ENCODE measurements at regions not wholly inside any gene's neighbourhood (a gene's known extent, or its start where the extent isn't known, plus 50 kb on each side); places are given as distances from the start of the nearest gene placed in this dataset.

GRCh38 chr14:36430662-36431084, 89.4 kb downstream of the NKX2-1 start:
- POLR2A ChIA-PET: no interaction called here
- DNase-seq (ENCODE audit: low read depth, low spot score) (no peak), ATAC-seq (no peak)
- H3K9me3 ChIP-seq (ENCODE audit: control insufficient read depth in 1 of 2, insufficient read depth in 1 of 2, low read depth in 1 of 2, low read length in 2 of 2): no peaks in the 10 kb centered on the region
- H3K27ac ChIP-seq (ENCODE audit: low read depth, low read length): no peak overlapping the region
- H2AFZ ChIP-seq (ENCODE audit: low read depth, low read length, poor library complexity, severe bottlenecking): no peak overlapping the region
- H3K79me2 ChIP-seq (ENCODE audit: insufficient read depth, low read length): no peaks in the 10 kb centered on the region
- no peaks in the 10 kb centered on the region for H3K9me2 ChIP-seq (ENCODE audit: insufficient read depth)
- BruUV-seq (replicated peaks): no TSS peak
- peaks cover 14% of the 10 kb centered on the region; the same call in 1 of the 2 replicates for H3K27me3 ChIP-seq (ENCODE audit: insufficient read depth, low read length)
- no peaks in the 10 kb centered on the region for H3K36me3 ChIP-seq (ENCODE audit: control insufficient read depth in 1 of 2, insufficient read depth in 2 of 2, low read length in 2 of 2)
- intact Hi-C loops (cut with micrococcal nuclease): no loop called here
- H3K4me2 ChIP-seq (ENCODE audit: low read length): no peak overlapping the region
- RAD21 ChIA-PET (ENCODE audit: low non-redundant PET in 1 of 2, low total read pairs in 2 of 2, uncharacterized antibody in 2 of 2, unreplicated experiment in 2 of 2): no interaction called here
- no peaks in the 10 kb centered on the region for H4K20me1 ChIP-seq (ENCODE audit: insufficient read depth)
- CTCF ChIA-PET: no interaction called here
- TF ChIP-seq EZH2 (IDR thresholded peaks at IDR 0.05) (no peak), CTCF (IDR thresholded peaks at IDR 0.05 in 2 of 3, conservative IDR thresholded peaks at IDR 0.05 in 1 of 3; ENCODE audit: borderline replicate concordance in 1 of 3, insufficient read depth in 1 of 3, low read depth in 2 of 3, low read length in 2 of 3) (no peak), REST (IDR thresholded peaks at IDR 0.05; ENCODE audit: low read depth) (no peak), ELF1 (IDR thresholded peaks at IDR 0.05; ENCODE audit: borderline replicate concordance, low read depth) (no peak), ATF3 (IDR thresholded peaks at IDR 0.05) (no peak), CBX3 (IDR thresholded peaks at IDR 0.05; ENCODE audit: low read depth) (no peak), SP1 (IDR thresholded peaks at IDR 0.05; ENCODE audit: low read depth) (no peak), SRF (IDR thresholded peaks at IDR 0.05; ENCODE audit: low read depth) (no peak), MAX (IDR thresholded peaks at IDR 0.05) (no peak), POLR2AphosphoS5 (IDR thresholded peaks at IDR 0.05; ENCODE audit: low read depth, low read length) (no peak), ZFX (IDR thresholded peaks at IDR 0.05) (no peak), POLR2A (IDR thresholded peaks at IDR 0.05; ENCODE audit: borderline replicate concordance, extremely low read depth, insufficient read depth, insufficient read length) (no peak), EZH2phosphoT487 (IDR thresholded peaks at IDR 0.05; ENCODE audit: borderline replicate concordance) (no peak)
- H3K4me3 ChIP-seq (replicated peaks in 1 of 2; ENCODE audit: low read depth in 1 of 2, low read length in 2 of 2): no peak overlapping the region
- no peak overlapping the region for H3K9ac ChIP-seq (ENCODE audit: low read length)
- no peaks in the 10 kb centered on the region for H3K4me1 ChIP-seq (ENCODE audit: control insufficient read depth in 1 of 2, insufficient read depth in 2 of 2, low read length in 2 of 2)

Data from HCT116 (cell line).